NCI-H187 (cell line): ENCODE measurements at regions not wholly inside any gene's neighbourhood (a gene's known extent, or its start where the extent isn't known, plus 50 kb on each side); places are given as distances from the start of the nearest gene placed in this dataset.
"Not testable (repeated sequence)": the region's sequence is repeated elsewhere in the genome, so short reads cannot be mapped to it uniquely, and the experiment has no call there.

Experiments used
- DNase-seq, 2 experiments: peaks; one replicate each; lab custom pipeline; 2025; lab: John Stamatoyannopoulos, UW

DNA sequence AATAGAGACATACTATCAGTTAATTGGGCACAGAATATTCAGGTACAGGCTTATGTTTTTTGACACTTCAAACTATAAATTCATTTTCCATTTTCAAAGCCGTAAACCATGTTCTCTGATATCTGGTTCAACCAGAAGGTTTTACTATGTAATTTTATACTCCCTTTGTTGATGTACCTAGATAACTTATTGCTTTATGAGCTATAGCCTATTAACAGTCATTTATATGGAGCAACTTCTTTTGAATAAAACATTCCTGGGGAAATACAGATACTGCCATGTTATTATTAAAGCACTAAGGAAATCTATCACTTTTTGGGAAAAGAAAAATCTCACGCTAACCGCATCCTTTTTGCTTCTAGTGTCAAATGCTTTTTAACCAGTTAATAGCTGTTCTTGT is 505.6 kb downstream of the PYDC2 start:
- no peak for DNase-seq

DNA sequence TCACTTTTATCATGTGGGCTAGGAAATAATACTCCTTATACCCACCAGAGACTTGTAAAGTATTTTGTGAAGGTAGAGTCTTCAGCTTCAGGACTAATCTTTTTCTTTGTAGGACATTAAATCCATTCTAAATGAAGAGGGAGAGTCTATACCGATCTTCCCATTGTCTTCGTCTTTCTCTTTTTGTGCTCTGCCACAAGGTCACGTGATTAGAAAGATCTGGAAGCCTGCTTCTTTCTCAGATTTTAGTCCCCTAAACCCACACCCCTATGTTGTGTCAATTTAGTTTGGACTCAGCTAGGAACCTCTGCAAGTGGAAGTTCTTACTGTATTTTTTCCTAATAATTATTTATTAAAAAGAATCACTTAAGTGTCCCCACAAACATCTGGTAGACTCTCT is 507.3 kb downstream of the PYDC2 start:
- DNase-seq = no peak

DNA sequence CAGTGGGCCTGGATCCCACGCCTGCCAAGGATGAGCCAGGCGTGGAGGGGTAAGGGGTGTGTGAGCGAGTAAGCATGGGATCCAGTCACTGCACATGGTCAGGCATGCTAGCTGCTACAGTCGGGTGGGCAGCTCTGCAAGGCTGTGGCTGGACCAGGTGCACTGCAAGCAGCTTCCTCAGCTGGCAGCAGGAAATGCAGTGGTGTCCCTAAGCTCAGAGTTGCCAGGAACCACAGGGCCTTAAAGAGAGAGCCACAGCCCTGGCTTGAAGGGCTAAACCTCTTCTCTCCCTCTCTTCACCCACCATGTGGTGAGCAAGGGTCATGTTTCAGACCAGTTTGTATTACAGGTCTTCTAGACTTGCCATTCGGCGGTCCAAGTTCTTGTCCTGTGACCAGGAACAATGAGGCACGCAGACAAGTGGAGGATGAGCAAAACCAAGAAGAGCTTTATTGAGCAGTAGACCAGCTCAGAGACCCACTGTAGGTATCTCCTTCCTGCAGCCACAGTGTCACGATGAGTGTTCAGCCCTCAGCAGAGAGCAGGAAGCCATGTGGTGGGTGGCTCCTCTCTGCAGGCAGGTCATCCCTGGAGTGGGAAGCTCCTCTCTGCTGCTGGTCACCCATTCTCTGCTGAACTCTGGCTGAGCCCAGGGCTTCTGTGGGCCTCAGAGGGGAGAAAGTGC is 511.9 kb downstream of the PYDC2 start:
- DNase-seq = no peak

DNA sequence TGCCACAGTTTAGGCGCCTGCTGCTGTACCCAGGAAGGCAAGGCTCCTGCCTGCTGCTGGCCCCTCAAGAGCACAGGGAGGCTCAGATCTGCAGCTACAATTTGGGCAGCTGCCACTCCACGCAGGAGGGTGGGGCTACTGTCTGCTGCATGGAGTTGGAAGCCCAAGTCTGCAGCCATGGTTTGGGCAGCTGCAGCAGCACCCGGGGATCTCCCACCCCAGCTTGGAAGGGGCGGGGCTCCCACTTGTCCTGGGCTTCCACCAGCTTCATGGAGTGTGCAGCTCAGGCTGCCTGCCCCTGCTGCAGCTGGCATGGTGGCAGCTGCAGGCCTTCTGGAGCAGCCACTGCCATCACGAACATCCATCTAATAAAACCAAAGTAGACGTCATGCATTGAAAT is 512.9 kb downstream of the PYDC2 start:
- no peak for DNase-seq

DNA sequence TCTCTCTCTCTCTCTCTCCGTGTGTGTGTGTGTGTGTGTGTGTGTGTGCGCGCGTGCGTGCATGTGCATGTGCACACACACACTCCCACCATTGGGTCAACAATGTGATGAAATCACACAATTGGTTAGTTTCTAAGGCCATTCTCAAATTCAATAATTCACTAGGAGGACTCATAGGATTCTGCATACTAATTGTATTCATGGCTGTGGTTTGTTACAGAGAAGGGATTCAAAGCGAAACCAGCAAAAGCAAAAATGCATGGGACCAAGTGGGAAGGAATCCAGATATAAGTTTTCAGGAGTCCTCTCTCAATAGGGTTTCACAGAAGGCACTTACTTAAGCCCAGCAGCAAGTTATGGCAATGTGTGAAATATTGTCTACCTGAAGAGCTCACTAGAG is 515.0 kb downstream of the PYDC2 start:
- no peak for DNase-seq

DNA sequence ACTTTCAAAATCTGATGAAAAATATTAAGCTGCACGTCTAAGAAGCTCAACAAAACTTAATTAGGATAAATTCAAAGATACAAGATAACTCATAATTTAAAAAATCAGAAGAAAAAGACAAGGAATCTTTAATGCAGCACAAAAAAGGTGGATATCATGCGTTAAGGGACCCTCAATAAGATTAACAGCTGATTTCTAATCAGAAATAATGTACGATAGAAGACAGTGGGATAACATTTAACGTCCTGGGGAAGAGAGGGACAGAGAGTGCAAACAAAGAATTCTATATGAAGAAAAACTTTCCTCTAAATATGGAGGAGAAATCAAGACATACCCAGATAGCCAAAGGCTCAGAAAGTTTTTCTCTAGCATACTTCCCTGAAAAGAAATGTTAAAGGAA is 519.5 kb downstream of the PYDC2 start:
- DNase-seq = no peak

DNA sequence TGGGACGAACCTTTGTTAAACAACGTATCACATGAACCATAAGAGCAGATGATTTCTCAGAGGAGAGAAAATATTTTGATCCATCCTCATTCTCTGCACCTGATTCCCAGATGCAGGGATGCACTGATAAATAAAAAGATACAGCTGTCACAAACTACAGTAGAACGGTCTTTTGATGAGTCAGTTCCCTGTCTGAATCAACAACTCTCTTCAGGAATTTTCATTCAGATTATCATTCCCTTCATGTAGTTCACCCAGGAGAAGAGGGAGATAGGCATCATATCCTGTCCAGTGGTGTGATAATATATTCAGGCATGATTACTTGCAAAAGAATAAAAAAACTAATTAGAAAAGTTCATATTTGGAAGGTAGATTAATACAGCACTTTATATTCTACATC is 521.5 kb downstream of the PYDC2 start:
- DNase-seq = no peak

DNA sequence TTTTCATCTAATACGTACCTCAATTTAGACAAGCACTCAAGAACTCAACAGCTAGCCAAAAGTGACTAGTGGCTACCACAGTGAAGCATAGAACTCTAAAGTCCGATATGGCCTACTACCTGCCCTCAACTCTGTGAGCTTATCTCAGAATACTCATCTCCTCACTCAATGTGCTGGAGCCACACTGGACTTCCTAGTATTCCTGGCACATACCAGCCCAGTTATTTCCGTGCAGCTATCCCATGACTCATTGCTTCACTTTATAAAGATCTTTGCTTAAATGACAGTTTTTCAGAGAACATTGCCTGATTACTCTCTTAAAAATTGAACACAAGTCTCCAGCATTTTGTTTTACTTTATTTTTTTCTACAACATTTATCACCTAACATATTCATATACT is 524.7 kb downstream of the PYDC2 start:
- no peak for DNase-seq

DNA sequence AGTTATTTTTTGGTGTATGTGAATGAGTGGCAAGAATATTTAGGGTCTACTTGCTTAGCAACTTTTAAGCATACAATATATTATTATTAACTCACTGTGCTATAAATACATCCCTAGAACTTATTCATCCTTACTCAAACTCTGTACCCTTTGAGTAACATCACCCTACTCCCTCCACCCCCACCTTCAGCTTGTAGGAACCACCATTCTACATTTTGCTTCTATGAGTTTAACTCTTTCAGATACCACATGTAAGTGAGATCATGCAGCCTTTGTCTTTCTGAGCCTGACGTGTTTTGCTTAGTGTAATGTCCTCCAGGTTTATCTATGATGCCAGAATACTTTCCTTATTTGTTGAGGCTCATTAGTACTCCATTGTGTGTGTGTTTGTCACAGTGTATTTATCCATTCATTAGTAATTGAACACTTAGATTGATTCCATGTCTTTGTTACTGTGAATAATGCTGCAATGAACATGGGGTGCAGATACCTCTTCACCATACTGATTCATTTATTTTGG is 526.9 kb downstream of the PYDC2 start:
- DNase-seq = no peak

DNA sequence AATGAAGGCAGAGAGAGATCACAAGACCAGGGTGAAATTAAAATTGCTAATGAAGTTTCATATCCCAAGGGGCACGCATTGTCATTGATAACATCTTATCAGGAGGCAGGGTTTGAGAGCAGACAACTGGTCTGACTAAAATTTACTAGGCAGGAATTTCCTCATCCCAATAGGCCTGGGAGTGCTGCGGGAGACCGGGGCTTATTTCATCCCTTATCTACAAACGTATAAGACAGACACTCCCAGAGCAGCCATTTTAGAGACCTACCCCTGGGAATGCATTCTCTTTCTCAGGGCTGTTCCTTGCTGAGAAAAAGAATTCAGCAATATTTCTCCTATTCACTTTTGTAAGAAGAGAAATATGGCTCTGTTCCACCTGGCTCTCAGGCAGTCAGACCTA is 533.0 kb downstream of the PYDC2 start:
- not testable (repeated sequence) for DNase-seq

DNA sequence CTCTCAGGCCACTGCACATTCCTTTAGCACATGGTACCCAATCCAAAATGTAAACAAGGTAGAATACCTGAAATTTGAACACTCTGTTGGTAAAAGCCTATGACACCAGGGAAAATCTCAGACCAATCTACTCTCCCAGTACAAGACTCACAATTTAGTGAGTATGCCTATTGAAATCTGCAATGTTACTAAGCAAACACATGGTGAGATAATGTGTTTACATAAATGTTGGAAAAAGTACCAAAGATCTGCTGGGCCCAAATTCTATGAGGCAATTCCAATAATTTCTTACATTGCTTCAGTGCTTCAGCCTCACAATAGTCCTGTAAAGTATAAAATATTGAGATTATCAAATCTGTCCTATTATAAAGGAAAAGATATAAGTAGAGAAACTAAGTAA is 536.1 kb downstream of the PYDC2 start:
- DNase-seq = no peak

DNA sequence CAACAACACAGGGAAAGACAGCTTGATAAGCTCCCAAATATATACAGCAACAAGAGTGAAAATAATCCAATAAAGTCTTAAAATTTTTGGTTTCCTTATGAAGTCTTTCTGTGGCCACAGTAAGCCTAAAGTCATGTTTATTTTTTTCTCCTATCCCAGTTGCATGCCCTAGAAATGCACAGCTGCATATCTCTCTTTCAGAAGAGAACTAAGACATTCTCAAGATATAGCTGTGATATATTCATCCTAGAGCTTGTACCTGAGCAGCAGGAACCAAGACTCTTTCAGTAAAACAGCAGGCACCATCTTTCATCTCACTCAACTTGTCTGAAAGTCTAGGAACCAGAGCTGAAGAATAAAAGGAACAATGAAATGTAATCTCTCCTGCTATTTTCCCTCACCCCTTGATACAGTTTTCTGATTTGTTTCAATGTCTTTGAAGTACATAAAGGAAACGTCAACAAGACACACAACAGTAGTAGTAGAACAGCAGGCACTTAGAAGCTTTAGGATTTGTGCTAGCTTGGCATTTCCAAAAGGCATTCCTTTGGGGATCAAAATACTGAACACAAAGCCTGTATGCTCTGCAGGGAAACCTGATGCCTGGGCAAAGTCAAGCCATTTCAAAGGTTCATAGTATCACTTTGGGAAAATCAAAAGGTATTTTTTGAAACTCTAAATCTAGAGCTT is 536.8 kb downstream of the PYDC2 start:
- DNase-seq = no peak

DNA sequence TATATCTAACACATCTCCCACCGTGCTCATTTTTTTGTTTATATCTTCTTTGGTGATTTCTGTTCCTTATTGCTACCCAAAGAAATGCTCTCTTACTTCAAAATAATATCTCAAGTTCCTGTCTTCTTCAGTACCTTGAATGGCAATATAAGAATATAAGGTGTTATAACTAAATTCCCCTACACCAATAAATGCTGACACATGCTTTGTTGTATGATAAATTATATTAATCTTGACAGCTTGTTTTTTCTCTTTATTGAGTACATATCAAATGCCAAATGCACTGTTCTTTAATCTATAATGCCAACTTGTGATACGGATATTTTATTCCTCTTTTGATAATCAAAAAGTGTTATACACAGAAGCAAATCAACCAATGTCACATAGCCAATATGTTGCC is 540.3 kb downstream of the PYDC2 start:
- no peak for DNase-seq

DNA sequence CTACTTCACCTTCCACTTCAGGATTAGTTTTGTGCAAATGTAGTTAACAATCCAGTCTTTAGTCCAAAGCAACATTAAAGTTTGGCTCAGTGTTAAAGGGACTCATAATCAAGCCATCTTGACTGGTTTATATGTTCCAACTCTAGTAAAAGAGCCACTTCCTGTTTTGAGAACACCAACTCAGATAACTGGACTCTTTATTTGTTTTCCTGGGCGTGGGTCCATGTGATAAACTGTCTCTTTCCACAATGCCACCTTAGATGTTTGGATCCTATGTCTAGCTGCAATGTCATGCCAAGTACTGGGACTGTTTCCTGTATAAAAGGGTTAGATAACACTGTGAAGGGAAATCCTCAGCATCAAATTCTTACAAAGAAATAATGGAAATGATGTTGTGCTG is 545.0 kb downstream of the PYDC2 start:
- no peak for DNase-seq

DNA sequence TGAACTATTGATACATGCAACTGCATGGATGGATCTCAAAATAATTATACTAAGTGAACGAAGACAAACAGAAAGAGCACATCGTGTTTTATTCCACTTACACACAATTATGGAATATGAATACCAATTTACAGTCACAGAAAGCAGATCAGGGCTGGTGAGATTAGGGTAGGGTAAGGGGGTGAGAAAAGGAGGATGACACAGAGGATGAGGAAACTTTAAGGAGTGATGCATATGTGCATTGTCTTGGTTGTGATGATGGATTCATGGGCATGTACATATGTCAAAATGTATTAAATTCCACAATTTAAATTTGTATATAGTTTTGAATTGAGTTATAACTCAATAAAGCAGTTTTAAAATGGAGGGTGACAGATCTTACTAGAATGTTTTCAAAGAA is 548.9 kb downstream of the PYDC2 start:
- no peak for DNase-seq

DNA sequence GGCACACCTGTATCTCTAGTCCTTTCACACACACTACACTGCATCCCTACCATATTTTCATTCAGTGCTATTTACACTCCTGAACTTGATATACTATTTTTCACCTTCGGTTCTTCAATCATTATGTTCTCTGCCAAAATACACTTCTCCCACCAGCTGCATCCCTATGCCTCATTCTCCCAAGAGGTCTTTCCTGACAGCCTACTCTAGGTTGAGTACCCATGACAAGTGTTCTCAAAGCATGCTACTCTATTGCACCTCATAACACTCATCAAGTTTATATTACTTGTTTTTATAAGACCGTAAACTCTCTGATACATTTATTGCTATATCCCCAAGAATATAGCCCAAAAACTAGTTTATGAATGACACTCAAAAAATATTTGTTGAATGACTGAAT is 549.5 kb downstream of the PYDC2 start:
- DNase-seq = no peak

DNA sequence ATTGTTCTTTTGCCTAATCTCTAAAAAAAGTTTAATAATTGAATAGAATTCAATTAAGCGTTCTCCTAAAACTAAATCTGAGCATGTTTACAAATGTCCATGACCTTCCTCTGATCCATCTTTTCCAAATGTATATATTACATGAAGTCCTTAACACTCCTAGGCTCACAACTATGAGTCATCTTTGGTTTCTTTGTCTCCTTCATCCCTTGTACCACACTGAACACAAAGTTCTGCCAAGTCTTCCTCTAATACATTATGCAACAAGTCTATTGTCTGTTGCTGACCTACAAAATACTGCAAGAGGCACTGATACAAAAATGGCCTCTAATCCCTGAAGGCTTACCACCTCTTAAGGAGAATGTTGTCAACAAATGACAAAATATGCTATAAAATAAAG is 550.2 kb downstream of the PYDC2 start:
- no peak for DNase-seq

DNA sequence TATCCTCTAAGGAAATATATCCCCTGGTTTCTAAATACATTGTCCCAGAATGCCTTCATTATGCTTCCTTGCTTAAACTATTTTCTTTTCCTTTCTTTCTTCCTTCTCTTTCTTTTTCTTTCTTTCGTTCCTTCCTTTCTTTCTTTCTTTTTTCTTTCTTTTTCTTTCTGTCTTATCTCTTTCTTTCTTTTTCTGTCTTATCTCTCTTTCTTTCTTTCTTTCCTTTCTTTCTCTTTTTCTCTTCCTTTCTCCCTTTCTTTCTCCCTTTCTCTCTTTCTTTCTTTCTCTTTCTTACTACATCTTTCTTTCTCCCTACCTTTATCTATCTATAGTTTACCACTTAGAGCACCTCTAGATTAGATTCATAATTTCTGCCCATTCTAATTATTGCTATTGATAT is 552.1 kb downstream of the PYDC2 start:
- DNase-seq = no peak

DNA sequence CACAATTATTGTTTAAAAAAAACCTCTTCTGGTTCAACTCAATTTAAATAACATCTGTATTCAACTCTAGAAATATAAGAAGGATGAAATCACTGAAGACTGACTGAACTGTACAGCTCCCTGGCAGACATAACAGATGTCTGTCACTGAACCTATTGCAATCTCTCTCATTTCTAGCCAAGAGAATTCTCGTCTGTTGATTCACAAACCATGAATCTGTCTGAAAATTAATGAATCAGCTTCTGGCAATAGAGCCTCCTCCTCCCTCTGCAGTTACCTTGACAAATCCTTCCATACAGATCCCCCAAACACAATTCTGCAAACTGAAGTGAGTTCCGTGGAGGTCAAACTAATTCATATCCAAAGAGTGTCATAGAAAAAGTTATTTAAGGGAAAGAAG is 561.4 kb downstream of the PYDC2 start:
- no peak for DNase-seq

DNA sequence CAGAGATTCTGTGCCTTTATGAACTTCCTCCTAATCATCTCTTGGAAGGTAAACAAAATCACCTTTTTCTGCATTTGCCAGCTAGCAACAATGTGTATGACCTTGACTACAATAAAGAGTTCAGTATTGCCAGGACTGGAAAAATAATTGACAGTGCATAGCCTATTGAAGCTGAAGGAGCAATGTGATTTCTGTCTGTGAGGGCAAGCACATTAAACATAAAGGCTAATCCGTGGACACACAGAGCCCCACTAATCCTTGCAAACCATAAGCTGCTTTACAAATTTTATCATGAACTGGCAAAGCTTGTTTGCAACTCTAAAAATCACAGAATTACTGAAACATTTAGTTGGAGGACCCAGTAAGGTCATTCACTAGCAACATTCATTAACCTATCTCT is 563.8 kb downstream of the PYDC2 start:
- DNase-seq = no peak

DNA sequence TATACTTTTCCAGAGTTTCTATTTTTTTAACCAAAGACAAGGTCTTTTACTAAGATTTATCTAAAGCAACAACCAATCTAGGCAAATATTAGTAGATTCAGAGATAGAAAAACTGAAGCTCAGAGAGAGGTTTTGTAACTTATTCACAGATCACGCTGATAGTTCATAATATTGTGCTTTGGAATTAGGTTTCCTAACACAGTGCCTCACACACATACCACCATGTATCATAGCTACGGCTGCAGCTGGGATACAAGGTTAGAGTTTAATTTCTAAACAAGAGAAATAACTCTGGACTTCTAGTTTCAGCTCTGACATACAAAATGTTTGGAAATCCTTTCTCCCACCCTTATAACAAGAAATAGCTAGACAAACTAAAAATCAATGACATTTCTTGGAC is 565.7 kb downstream of the PYDC2 start:
- DNase-seq = no peak

DNA sequence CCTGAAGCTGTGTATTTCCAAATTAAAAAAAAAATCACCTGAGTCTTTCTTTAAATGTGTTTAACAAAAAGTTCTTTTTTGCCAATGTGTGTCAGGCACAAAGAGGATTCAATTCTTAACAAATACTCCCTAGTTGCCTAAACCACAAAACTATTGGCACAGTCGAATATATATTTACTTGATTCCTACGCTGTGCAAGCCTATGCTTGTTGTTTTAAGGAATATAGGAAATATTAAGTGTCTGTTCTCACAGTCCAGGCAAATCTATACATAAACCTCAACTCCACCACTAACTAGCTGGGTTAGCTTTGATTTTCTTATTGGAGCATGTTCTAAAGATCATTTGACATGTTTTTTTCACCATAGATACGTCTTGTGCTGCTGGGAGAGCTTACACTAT is 571.0 kb downstream of the PYDC2 start:
- DNase-seq = no peak

DNA sequence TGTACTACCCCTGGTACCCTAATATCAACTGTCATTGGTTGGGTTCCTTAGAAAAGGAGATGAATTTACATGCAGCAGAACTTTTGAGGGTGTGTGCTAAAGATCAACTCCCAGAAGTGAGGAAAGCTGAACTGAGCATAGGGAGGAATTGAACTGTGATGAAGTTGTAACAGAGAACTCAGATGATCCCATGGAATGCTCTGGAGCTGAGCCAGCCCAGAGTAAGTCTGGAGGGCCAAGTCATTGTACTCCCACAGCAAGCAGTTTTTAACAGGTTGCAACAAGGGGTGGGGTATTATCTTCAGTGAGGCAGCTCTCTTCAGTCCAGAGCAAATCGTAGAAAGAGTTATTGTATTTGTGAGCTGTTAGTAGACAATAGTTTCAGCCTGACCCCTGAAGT is 572.3 kb downstream of the PYDC2 start:
- DNase-seq = no peak

DNA sequence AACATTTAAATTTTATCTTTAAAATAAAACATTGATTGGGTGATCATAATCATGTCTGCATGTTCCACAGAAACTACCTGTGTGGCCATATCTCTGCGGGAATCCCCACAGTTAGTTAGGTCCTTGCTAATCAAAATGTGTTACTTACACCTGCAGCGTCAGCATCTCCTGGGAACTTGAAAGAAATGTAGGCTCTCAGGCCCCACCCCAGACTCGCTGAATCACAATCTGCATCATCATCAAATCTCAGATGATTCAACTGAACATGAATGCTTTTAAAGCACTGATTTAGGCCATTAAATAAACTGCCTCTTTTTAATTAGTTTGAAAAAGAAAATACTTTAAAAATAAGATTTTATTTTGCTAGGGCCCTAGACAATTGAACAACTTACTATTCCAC is 577.8 kb downstream of the PYDC2 start:
- no peak for DNase-seq
